ENCODE measurements at regions not wholly inside any gene's neighbourhood (a gene's known extent, or its start where the extent isn't known, plus 50 kb on each side); places are given as distances from the start of the nearest gene placed in this dataset.
A peak's percentile ranks its signal among the peaks of the same experiment; 100 is the strongest.

DNA sequence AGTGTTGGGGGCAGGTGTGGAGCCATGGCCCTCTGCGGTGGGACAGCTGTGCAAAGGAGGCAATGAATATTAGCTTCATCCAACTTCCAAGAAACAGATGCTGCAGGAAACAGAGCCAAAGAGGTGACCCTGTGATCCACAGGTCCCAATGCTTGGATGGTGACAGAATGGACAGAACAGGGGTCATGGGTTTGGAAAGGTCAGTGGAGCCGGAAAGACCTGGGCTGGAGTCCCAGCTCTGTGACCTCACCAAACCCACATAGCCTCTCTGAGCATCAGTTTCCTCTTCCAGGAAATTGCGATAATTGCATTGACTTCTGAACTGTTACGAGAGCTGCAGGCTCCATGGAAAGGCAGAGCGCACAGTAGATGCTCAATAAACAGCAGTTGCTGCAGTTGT is 110.2 kb upstream of the GSC start:
- WGBS, 2 donors = 81 to 93% methylated on average over 5 of the region's 5 CpGs
- no peak for DNase-seq
- H3K4me3 ChIP-seq = no peak overlapping the region

DNA sequence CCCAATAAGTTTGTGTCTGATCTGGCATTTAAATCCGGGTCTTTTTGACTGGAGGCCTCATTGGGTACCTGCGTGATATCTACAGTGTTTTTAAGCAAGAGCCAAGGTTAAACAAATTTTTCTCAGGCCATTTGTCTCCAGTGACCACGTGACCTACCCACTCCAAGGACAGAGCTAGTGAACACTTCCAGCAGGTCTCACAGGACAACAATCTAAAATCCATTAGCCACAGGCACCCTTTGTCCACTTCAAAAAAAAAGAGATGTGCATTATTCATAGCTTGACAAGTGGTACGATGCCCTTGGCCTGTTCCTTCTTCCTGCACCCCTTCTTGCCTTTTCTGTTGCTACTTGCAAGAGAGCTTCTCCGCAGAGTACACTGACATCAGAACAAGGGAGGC is 109.6 kb upstream of the GSC start:
- no peaks in the 10 kb centered on the region for H3K9me3 ChIP-seq
- H3K4me1 ChIP-seq = peaks cover 37% of the 10 kb centered on the region
- peak; percentile 29 to 78 (median 60) for DNase-seq
- intact Hi-C loops (cut with DNase I) = no loop called here
- TF ChIP-seq CTCF (IDR thresholded peaks at IDR 0.05) (no peak), POLR2A (IDR thresholded peaks at IDR 0.05) (no peak)
- ATAC-seq = peak; percentile 71
- WGBS, 2 donors = 17 to 18% methylated on average over 5 of the region's 5 CpGs
- H3K36me3 ChIP-seq (replicated peaks in 1 of 2; ENCODE audit: insufficient read depth in 1 of 2, low read depth in 2 of 2) = no peaks in the 10 kb centered on the region
- H3K4me3 ChIP-seq = no peak overlapping the region
- H3K27ac ChIP-seq = peak overlapping the region in 3 of 4 donors; percentile 14 to 55 (median 25)
- H3K27me3 ChIP-seq = no peaks in the 10 kb centered on the region

More for the DNA sequence above, 110.2 kb upstream of the GSC start:
- ATAC-seq = no peak
- intact Hi-C loops (cut with DNase I) = no loop called here
- no peaks in the 10 kb centered on the region for H3K9me3 ChIP-seq
- peak overlapping the region in 3 of 4 donors; percentile 14 to 55 (median 25) for H3K27ac ChIP-seq
- H3K27me3 ChIP-seq = no peaks in the 10 kb centered on the region
- TF ChIP-seq POLR2A (IDR thresholded peaks at IDR 0.05) (no peak), CTCF (IDR thresholded peaks at IDR 0.05) (no peak)
- H3K4me1 ChIP-seq = peaks cover 43% of the 10 kb centered on the region
- no peaks in the 10 kb centered on the region for H3K36me3 ChIP-seq (replicated peaks in 1 of 2; ENCODE audit: insufficient read depth in 1 of 2, low read depth in 2 of 2)

DNA sequence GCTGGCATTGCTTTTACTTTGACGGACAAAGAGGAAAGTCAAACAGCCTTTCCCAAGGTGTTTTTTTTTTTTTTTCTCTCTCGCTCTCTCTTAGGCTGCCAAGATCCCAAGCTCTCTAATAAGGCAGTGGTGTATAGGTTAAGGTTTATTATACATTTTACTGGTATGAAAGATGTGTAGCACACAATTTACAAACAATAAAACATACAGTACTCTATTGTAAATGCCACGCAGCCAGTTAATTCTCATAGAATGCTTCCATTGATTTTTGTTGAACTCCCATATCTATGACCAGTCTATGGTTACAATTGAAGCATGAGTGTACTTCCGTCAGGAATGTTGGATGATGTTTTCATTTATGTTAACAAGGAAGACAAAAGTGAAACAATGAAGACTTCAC is 106.4 kb upstream of the GSC start:
- no peak for DNase-seq

DNA sequence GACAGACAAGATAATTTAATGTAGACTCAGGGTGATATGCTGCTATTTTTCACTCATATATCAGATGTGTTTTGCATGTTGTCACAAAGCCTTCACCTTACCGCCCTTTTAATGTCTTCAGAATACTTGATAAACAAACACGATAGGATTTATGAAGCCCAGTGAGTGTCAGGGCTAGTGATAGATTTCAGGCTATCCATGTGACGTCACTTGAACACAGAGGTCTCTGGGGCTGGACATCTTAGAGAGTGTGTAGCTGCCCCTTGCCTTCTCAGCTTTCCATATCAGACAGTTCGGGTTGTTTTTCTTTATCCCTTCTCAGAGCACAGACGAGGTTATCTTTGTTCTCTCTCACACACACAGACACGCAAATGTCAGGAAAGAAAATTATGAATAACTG is 105.3 kb upstream of the GSC start:
- TF ChIP-seq POLR2A (IDR thresholded peaks at IDR 0.05) (no peak), CTCF (IDR thresholded peaks at IDR 0.05) (no peak)
- Histone ChIP-seq H3K27me3 (no peaks in the 10 kb centered on the region), H3K4me3 (no peak overlapping the region), H3K27ac (no peak overlapping the region), H3K36me3 (replicated peaks in 1 of 2; ENCODE audit: insufficient read depth in 1 of 2, low read depth in 2 of 2) (no peaks in the 10 kb centered on the region), H3K9me3 (no peaks in the 10 kb centered on the region), H3K4me1 (peaks cover 29% of the 10 kb centered on the region)
- no peak for ATAC-seq
- WGBS, 2 donors = 54 to 63% methylated on average over 6 of the region's 6 CpGs
- intact Hi-C loops (cut with DNase I) = no loop called here
- no peak for DNase-seq

More for the DNA sequence above, 106.4 kb upstream of the GSC start:
- no peaks in the 10 kb centered on the region for H3K9me3 ChIP-seq
- H3K27me3 ChIP-seq = no peaks in the 10 kb centered on the region
- H3K27ac ChIP-seq = peak overlapping the region in 1 of 4 donors; percentile 16
- ATAC-seq = no peak
- H3K36me3 ChIP-seq (replicated peaks in 1 of 2; ENCODE audit: insufficient read depth in 1 of 2, low read depth in 2 of 2) = no peaks in the 10 kb centered on the region
- H3K4me1 ChIP-seq = peaks cover 30% of the 10 kb centered on the region
- intact Hi-C loops (cut with DNase I) = no loop called here
- no peak overlapping the region for H3K4me3 ChIP-seq
- 27 to 28% methylated on average over 4 of the region's 4 CpGs for WGBS, 2 donors
- TF ChIP-seq POLR2A (IDR thresholded peaks at IDR 0.05) = no peak
- TF ChIP-seq CTCF (IDR thresholded peaks at IDR 0.05) = no peak

- intact Hi-C loops (cut with DNase I) = no loop called here
- no peaks in the 10 kb centered on the region for H3K36me3 ChIP-seq (replicated peaks in 1 of 2; ENCODE audit: insufficient read depth in 1 of 2, low read depth in 2 of 2)
- no peaks in the 10 kb centered on the region for H3K4me1 ChIP-seq
- H3K27me3 ChIP-seq = no peaks in the 10 kb centered on the region
- no peaks in the 10 kb centered on the region for H3K9me3 ChIP-seq
- H3K4me3 ChIP-seq = no peak overlapping the region
- 88 to 92% methylated on average over 2 to 3 of the region's 3 CpGs for WGBS, 2 donors
- ATAC-seq = no peak
- peak overlapping the region in 1 of 4 donors; percentile 56 for H3K27ac ChIP-seq
- no peak for DNase-seq
- no peak for TF ChIP-seq POLR2A (IDR thresholded peaks at IDR 0.05)
- no peak for TF ChIP-seq CTCF (IDR thresholded peaks at IDR 0.05)
These were observed 98.8 kb upstream of the GSC start for GRCh38 chr14:94868772-94869072.
